Body of pancreas (tissue), 4 donors: ENCODE measurements at regions not wholly inside any gene's neighbourhood (a gene's known extent, or its start where the extent isn't known, plus 50 kb on each side); places are given as distances from the start of the nearest gene placed in this dataset.

Experiments used
- CTCF ChIP-seq, 7 experiments: fragments of 450-650 bp in 4 of 7; fragments of 200-600 bp in 3 of 7; sonication (generic) in 3 of 7; IDR thresholded peaks; one replicate each; pipeline ENCODE4 v1.5.1; 2016 to 2019; ENCODE audit warnings: antibody characterized with exemption in 7 of 7
- POLR2A ChIP-seq, 3 donors: fragments of 450-650 bp; IDR thresholded peaks; one replicate each; pipeline ENCODE4 v1.6.1; 2016; ENCODE audit warnings: antibody characterized with exemption in 3 of 3, mild to moderate bottlenecking in 2 of 3

DNA sequence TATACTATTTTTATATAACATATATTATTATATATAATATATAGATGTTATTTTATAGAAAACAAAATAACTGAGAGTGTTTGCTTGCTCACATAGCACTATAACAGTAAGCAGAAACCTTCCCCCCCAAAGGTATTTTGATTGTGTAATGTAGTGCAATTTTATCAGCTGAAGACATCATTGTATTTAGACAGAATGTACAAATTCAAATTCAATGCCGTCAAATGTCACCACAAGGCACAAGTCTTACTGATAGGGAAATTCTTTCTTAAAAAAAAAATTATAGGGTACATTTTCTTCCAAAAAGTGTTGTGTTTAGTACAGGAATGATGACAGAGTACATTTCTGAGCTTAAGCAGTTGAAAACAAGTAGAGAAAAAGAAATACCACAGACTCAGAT is 1147.1 kb upstream of the SPRY2 start:
- TF ChIP-seq POLR2A (IDR thresholded peaks at IDR 0.05) (no peak), CTCF (IDR thresholded peaks at IDR 0.05) (no peak)
